Body of pancreas (tissue), 4 donors: ENCODE measurements at regions not wholly inside any gene's neighbourhood (a gene's known extent, or its start where the extent isn't known, plus 50 kb on each side); places are given as distances from the start of the nearest gene placed in this dataset.

ENCODE experiments used
- ATAC-seq: fragments of 150-250 bp; one replicate; pipeline ENCODE4 v1.9.1; 2016
- DNase-seq, 4 donors: peaks; one replicate each; pipeline ENCODE4 v3.0.0-alpha.2; 2019
- H3K27ac ChIP-seq, 4 donors: fragments of 200-600 bp; sonication (generic); 1 replicate in 3 of 4; 2 replicates in 1 of 4; pipeline versions ENCODE4 v1.5.1 to v1.6.1; 2016 to 2019; ENCODE audit warnings: mild to moderate bottlenecking in 1 of 4, mixed read lengths in 1 of 4, moderate library complexity in 1 of 4
- H3K27me3 ChIP-seq, 2 donors: fragments of 200-600 bp; sonication (generic); one replicate each; pipeline ENCODE4 v1.6.0; 2016; ENCODE audit warnings: mild to moderate bottlenecking in 1 of 2
- H3K36me3 ChIP-seq, 2 donors: fragments of 200-600 bp; sonication (generic); replicated peaks in 1 of 2; 2 replicates each; pipeline ENCODE4 v1.5.1; 2016; ENCODE audit warnings: low read depth in 2 of 2; ENCODE audit not compliant: insufficient read depth in 1 of 2
- H3K4me1 ChIP-seq: fragments of 200-600 bp; sonication (generic); one replicate; pipeline ENCODE4 v1.6.0; 2016
- H3K4me3 ChIP-seq, 2 donors: fragments of 200-600 bp; sonication (generic); 1 replicate in 1 of 2; 2 replicates in 1 of 2; pipeline ENCODE4 v1.5.1; 2016 to 2019
- H3K9me3 ChIP-seq, 3 donors: fragments of 200-600 bp; sonication (generic); 1 replicate in 2 of 3; 2 replicates in 1 of 3; pipeline ENCODE4 v1.5.1; 2016
- CTCF ChIP-seq, 7 experiments: fragments of 450-650 bp in 4 of 7; fragments of 200-600 bp in 3 of 7; sonication (generic) in 3 of 7; IDR thresholded peaks; one replicate each; pipeline ENCODE4 v1.5.1; 2016 to 2019; ENCODE audit warnings: antibody characterized with exemption in 7 of 7
- POLR2A ChIP-seq, 3 donors: fragments of 450-650 bp; IDR thresholded peaks; one replicate each; pipeline ENCODE4 v1.6.1; 2016; ENCODE audit warnings: antibody characterized with exemption in 3 of 3, mild to moderate bottlenecking in 2 of 3
- WGBS, 2 donors: methylation state at CpG; one replicate each; pipeline ENCODE4 v1.1.5; 2017; 5-methylcytosine and 5-hydroxymethylcytosine counted together
- intact Hi-C: fragments of 100-400 bp; cut with DNase I; formaldehyde crosslinking; loops from one replicate; pipeline ENCODE4 v1.15.1; 2023

- Histone ChIP-seq H3K27ac (no peak overlapping the region), H3K36me3 (no peaks in the 10 kb centered on the region), H3K27me3 (no peaks in the 10 kb centered on the region), H3K4me1 (no peaks in the 10 kb centered on the region), H3K4me3 (no peak overlapping the region), H3K9me3 (no peaks in the 10 kb centered on the region)
- no peak for ATAC-seq
- intact Hi-C loops = no loop called here
- no peak for TF ChIP-seq CTCF (IDR thresholded peaks at IDR 0.05)
- TF ChIP-seq POLR2A (IDR thresholded peaks at IDR 0.05) = no peak
- WGBS, 2 donors = 33 to 45% methylated on average over 1 of the region's 1 CpG
- no peak for DNase-seq
Measured at GRCh38 chr18:76727589-76727988, 94.8 kb upstream of the ZNF236 start.

- H3K27me3 ChIP-seq = no peaks in the 10 kb centered on the region
- WGBS, 2 donors = 26 to 54% methylated on average over 2 of the region's 2 CpGs
- intact Hi-C loops = no loop called here
- H3K4me1 ChIP-seq = no peaks in the 10 kb centered on the region
- H3K4me3 ChIP-seq = no peak overlapping the region
- H3K9me3 ChIP-seq = no peaks in the 10 kb centered on the region
- no peak overlapping the region for H3K27ac ChIP-seq
- TF ChIP-seq CTCF (IDR thresholded peaks at IDR 0.05) (no peak), POLR2A (IDR thresholded peaks at IDR 0.05) (no peak)
- DNase-seq (no peak), ATAC-seq (no peak)
- H3K36me3 ChIP-seq = no peaks in the 10 kb centered on the region
Measured at GRCh38 chr18:76725445-76725844, 96.9 kb upstream of the ZNF236 start.

- intact Hi-C loops = no loop called here
- Histone ChIP-seq H3K27ac (no peak overlapping the region), H3K27me3 (no peaks in the 10 kb centered on the region), H3K4me1 (no peaks in the 10 kb centered on the region), H3K36me3 (no peaks in the 10 kb centered on the region), H3K9me3 (no peaks in the 10 kb centered on the region), H3K4me3 (no peak overlapping the region)
- no peak for DNase-seq
- TF ChIP-seq POLR2A (IDR thresholded peaks at IDR 0.05) = no peak
- TF ChIP-seq CTCF (IDR thresholded peaks at IDR 0.05) = no peak
- no peak for ATAC-seq
- 79 to 85% methylated on average over 11 to 12 of the region's 14 CpGs for WGBS, 2 donors
Measured at GRCh38 chr18:76722224-76723061, 99.9 kb upstream of the ZNF236 start.

GRCh38 chr18:76721207-76721996 lies 101.0 kb upstream of the ZNF236 start:
- WGBS, 2 donors = 75 to 80% methylated on average over 9 of the region's 9 CpGs
- no peak overlapping the region for H3K27ac ChIP-seq
- no peaks in the 10 kb centered on the region for H3K36me3 ChIP-seq
- DNase-seq = no peak
- TF ChIP-seq POLR2A (IDR thresholded peaks at IDR 0.05) = no peak
- no peak for TF ChIP-seq CTCF (IDR thresholded peaks at IDR 0.05)
- intact Hi-C loops = no loop called here
- H3K9me3 ChIP-seq = no peaks in the 10 kb centered on the region
- ATAC-seq = no peak
- no peak overlapping the region for H3K4me3 ChIP-seq
- no peaks in the 10 kb centered on the region for H3K27me3 ChIP-seq
- H3K4me1 ChIP-seq = no peaks in the 10 kb centered on the region
